NB4 (cell line): ENCODE measurements at regions not wholly inside any gene's neighbourhood (a gene's known extent, or its start where the extent isn't known, plus 50 kb on each side); places are given as distances from the start of the nearest gene placed in this dataset.

Experiments used
- MYC ChIP-seq: IDR thresholded peaks from 2 replicates; pipeline ENCODE4 v1.6.1; 2011; ENCODE audit warnings: low read depth, low read length
- POLR2A ChIP-seq: IDR thresholded peaks from 2 replicates; pipeline ENCODE4 v1.6.1; 2011; ENCODE audit warnings: mild to moderate bottlenecking; ENCODE audit not compliant: insufficient read length; ENCODE audit errors: extremely low read depth
- TF ChIP-seq, protein P1 (sequence below): IDR thresholded peaks from one replicate; pipeline ENCODE4 v1.5.1; 2012; ENCODE audit warnings: low read depth, low read length
- TF ChIP-seq, protein P2 (sequence below): IDR thresholded peaks from 2 replicates; pipeline ENCODE4 v1.6.1; 2011; ENCODE audit warnings: low read depth, low read length

DNA sequence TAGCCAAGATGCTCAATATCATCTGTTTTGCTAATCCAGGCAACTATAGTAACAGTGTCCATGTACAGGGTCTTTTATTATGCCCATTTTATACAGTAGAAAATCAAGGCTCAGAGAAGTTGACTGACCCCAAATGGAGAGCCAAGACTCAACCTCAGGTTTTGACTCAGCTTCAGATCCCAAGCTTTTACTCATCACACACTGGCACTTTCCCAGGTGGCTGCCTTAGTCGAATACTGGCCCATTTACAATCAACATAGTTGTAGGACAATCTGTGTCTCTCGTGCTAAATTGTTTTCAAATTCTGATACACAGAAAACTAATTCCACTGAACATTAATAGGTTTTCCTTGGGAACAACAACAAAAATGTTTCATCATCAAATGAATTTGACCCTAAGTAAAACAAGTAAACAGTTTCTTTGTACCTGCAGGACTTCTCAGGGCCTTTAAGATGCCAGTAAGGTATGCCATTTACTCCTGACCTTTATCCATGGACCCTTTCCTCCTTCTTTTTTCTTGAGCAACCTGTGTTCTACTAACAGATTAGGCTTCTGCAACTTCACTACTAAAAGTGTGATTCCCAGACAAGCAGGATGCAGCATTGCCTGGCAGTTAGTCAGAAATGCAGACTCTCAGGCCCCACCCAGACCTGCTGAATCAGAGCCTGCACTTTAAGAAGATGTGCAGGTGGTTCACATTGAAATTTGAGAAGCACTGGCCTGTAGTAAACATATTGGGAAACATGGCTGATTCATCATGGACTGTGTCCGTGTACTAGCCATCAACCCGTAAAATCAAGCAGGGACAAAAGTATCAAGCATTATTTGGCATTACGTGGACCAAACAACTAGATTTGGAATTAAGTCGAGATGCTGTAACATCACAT is 128.8 kb downstream of the RRAGC start:
- TF ChIP-seq MYC: no peak
- TF ChIP-seq, protein P1, sequence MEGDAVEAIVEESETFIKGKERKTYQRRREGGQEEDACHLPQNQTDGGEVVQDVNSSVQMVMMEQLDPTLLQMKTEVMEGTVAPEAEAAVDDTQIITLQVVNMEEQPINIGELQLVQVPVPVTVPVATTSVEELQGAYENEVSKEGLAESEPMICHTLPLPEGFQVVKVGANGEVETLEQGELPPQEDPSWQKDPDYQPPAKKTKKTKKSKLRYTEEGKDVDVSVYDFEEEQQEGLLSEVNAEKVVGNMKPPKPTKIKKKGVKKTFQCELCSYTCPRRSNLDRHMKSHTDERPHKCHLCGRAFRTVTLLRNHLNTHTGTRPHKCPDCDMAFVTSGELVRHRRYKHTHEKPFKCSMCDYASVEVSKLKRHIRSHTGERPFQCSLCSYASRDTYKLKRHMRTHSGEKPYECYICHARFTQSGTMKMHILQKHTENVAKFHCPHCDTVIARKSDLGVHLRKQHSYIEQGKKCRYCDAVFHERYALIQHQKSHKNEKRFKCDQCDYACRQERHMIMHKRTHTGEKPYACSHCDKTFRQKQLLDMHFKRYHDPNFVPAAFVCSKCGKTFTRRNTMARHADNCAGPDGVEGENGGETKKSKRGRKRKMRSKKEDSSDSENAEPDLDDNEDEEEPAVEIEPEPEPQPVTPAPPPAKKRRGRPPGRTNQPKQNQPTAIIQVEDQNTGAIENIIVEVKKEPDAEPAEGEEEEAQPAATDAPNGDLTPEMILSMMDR: no peak
- no peak for TF ChIP-seq POLR2A
- TF ChIP-seq, protein P2, sequence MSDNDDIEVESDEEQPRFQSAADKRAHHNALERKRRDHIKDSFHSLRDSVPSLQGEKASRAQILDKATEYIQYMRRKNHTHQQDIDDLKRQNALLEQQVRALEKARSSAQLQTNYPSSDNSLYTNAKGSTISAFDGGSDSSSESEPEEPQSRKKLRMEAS: no peak
